H9 (cell line): ENCODE measurements at regions not wholly inside any gene's neighbourhood (a gene's known extent, or its start where the extent isn't known, plus 50 kb on each side); places are given as distances from the start of the nearest gene placed in this dataset.

Experiments used
- DNase-seq: peaks from one replicate; pipeline ENCODE4 v3.0.0-alpha.2; 2017
- H2AFZ ChIP-seq: one replicate; pipeline ENCODE4 v1.6.1; 2013; ENCODE audit warnings: mild to moderate bottlenecking, low read length, control low read depth, moderate library complexity
- H2AK5ac ChIP-seq: 2 replicates; pipeline ENCODE4 v1.6.1; 2013; ENCODE audit warnings: low read length, control low read depth, mixed read lengths; ENCODE audit not compliant: insufficient read length
- H2BK120ac ChIP-seq: one replicate; pipeline ENCODE4 v1.6.1; 2013; ENCODE audit warnings: low read depth, mild to moderate bottlenecking, low read length, control low read depth, inconsistent platforms; ENCODE audit not compliant: poor library complexity, severe bottlenecking
- H2BK12ac ChIP-seq: 2 replicates; pipeline ENCODE4 v1.6.1; 2013; ENCODE audit warnings: low read length, control low read depth, mixed read lengths, low read depth; ENCODE audit not compliant: insufficient read length
- H2BK15ac ChIP-seq: 2 replicates; pipeline ENCODE4 v1.6.1; 2013; ENCODE audit warnings: low read depth, low read length, control low read depth
- H2BK20ac ChIP-seq: one replicate; pipeline ENCODE4 v1.6.1; 2013; ENCODE audit warnings: low read depth, mild to moderate bottlenecking, low read length, control low read depth, inconsistent platforms; ENCODE audit not compliant: poor library complexity, severe bottlenecking
- H2BK5ac ChIP-seq: 2 replicates; pipeline ENCODE4 v1.6.1; 2013; ENCODE audit warnings: low read length, control low read depth, mixed read lengths; ENCODE audit not compliant: insufficient read length
- H3K14ac ChIP-seq: 2 replicates; pipeline ENCODE4 v1.6.1; 2013; ENCODE audit warnings: low read length, control low read depth; ENCODE audit not compliant: insufficient read depth
- H3K18ac ChIP-seq: 2 replicates; pipeline ENCODE4 v1.6.1; 2013; ENCODE audit warnings: low read depth, mild to moderate bottlenecking, mixed read lengths, low read length, control low read depth; ENCODE audit not compliant: insufficient read length
- H3K23ac ChIP-seq: 2 replicates; pipeline ENCODE4 v1.6.1; 2013; ENCODE audit warnings: low read length, control low read depth, mixed read lengths, low read depth; ENCODE audit not compliant: insufficient read length
- H3K23me2 ChIP-seq: 2 replicates; pipeline ENCODE4 v1.6.1; 2013; ENCODE audit warnings: low read depth, mild to moderate bottlenecking, mixed read lengths, low read length, control low read depth; ENCODE audit not compliant: insufficient read length, poor library complexity, severe bottlenecking
- H3K27ac ChIP-seq: 2 replicates; pipeline ENCODE4 v1.5.1; 2013; ENCODE audit warnings: low read length, control low read depth, mixed read lengths, low read depth; ENCODE audit not compliant: insufficient read length
- H3K27me3 ChIP-seq: 2 replicates; pipeline ENCODE4 v1.6.1; 2013; ENCODE audit warnings: low read length, control low read depth, inconsistent platforms; ENCODE audit not compliant: insufficient read depth
- H3K4ac ChIP-seq: 2 replicates; pipeline ENCODE4 v1.6.1; 2013; ENCODE audit warnings: low read depth, mild to moderate bottlenecking, control low read depth, inconsistent platforms, low read length, moderate library complexity
- H3K4me1 ChIP-seq: 2 replicates; pipeline ENCODE4 v1.6.1; 2013; ENCODE audit warnings: low read length, control low read depth, inconsistent platforms; ENCODE audit not compliant: insufficient read depth
- H3K4me2 ChIP-seq: 2 replicates; pipeline ENCODE4 v1.6.1; 2013; ENCODE audit warnings: low read length, control low read depth, mixed read lengths; ENCODE audit not compliant: insufficient read length, insufficient read depth
- H3K56ac ChIP-seq: 2 replicates; pipeline ENCODE4 v1.6.1; 2013; ENCODE audit warnings: low read depth, mild to moderate bottlenecking, mixed read lengths, low read length, control low read depth; ENCODE audit not compliant: insufficient read length
- H3K79me1 ChIP-seq: 2 replicates; pipeline ENCODE4 v1.6.1; 2013; ENCODE audit warnings: low read depth, mild to moderate bottlenecking, moderate library complexity, low read length, control low read depth, inconsistent platforms; ENCODE audit not compliant: insufficient read depth, poor library complexity, severe bottlenecking
- H3K79me2 ChIP-seq: 2 replicates; pipeline ENCODE4 v1.6.1; 2013; ENCODE audit warnings: low read length, control low read depth, inconsistent platforms; ENCODE audit not compliant: insufficient read depth
- H3K9ac ChIP-seq: 2 replicates; pipeline ENCODE4 v1.6.1; 2013; ENCODE audit warnings: low read length, control low read depth, mixed read lengths; ENCODE audit not compliant: insufficient read length; ENCODE audit errors: extremely low read depth
- H3K9me3 ChIP-seq: one replicate; pipeline ENCODE4 v1.6.1; 2013; ENCODE audit warnings: low read depth, low read length, inconsistent platforms; ENCODE audit not compliant: control insufficient read depth
- H3T11ph ChIP-seq: one replicate; pipeline ENCODE4 v1.6.1; 2013; ENCODE audit warnings: mild to moderate bottlenecking, low read length, control low read depth, inconsistent platforms
- H4K20me1 ChIP-seq: one replicate; pipeline ENCODE4 v1.6.1; 2013; ENCODE audit not compliant: control insufficient read depth, insufficient read length, insufficient read depth
- H4K5ac ChIP-seq: 2 replicates; pipeline ENCODE4 v1.6.1; 2013; ENCODE audit warnings: low read depth, mild to moderate bottlenecking, mixed read lengths, low read length, control low read depth; ENCODE audit not compliant: insufficient read length
- H4K8ac ChIP-seq: replicated peaks from 2 replicates; pipeline ENCODE4 v1.6.1; 2013; ENCODE audit warnings: low read length, control low read depth, mixed read lengths, low read depth; ENCODE audit not compliant: insufficient read length
- H4K91ac ChIP-seq: 2 replicates; pipeline ENCODE4 v1.6.1; 2013; ENCODE audit warnings: low read depth, mild to moderate bottlenecking, moderate library complexity, mixed read lengths, low read length, control low read depth; ENCODE audit not compliant: insufficient read length
- H3K27ac Mint-ChIP-seq, 3 experiments: 2 replicates in 2 of 3; 3 replicates in 1 of 3; pipeline ENCODE4 v1.8.0; 2020 to 2021; ENCODE audit warnings: mixed read lengths in 3 of 3, mild to moderate bottlenecking in 1 of 3, moderate library complexity in 1 of 3
- H3K27me3 Mint-ChIP-seq: 2 replicates; pipeline ENCODE4 v1.8.0; 2021; ENCODE audit warnings: low read depth, mild to moderate bottlenecking, moderate library complexity, mixed read lengths
- H3K36me3 Mint-ChIP-seq, 3 experiments: 2 replicates in 2 of 3; 3 replicates in 1 of 3; pipeline ENCODE4 v1.8.0; 2020 to 2021; ENCODE audit warnings: low read depth in 3 of 3, mixed read lengths in 3 of 3; ENCODE audit not compliant: insufficient read depth in 1 of 3
- H3K4me1 Mint-ChIP-seq, 2 experiments: 2 replicates each; pipeline ENCODE4 v1.8.0; 2020; ENCODE audit warnings: mixed read lengths in 2 of 2
- H3K4me3 Mint-ChIP-seq, 2 experiments: 2 replicates in 1 of 2; 3 replicates in 1 of 2; pipeline ENCODE4 v1.8.0; 2020 to 2021; ENCODE audit warnings: mild to moderate bottlenecking in 2 of 2, mixed read lengths in 2 of 2, moderate library complexity in 1 of 2
- H3K9me3 Mint-ChIP-seq, 2 experiments: 2 replicates in 1 of 2; 3 replicates in 1 of 2; pipeline ENCODE4 v1.8.0; 2020; ENCODE audit warnings: mild to moderate bottlenecking in 2 of 2, mixed read lengths in 2 of 2, moderate library complexity in 1 of 2
- CTCF ChIP-seq: fragments of 200-600 bp; sonication (generic); conservative IDR thresholded peaks from 3 replicates; pipeline ENCODE4 v1.8.0; 2021; ENCODE audit warnings: antibody characterized with exemption, mild to moderate bottlenecking
- WGBS: extraction: QIAGEN DNeasy Blood & Tissue Kit; methylation state at CpG from one replicate; pipeline ENCODE4 v1.1.7; 2013; ENCODE audit warnings: missing lambda C conversion rate, low lambda C conversion rate, mixed read lengths; ENCODE audit not compliant: insufficient read length; ENCODE audit errors: extremely low coverage; 5-methylcytosine and 5-hydroxymethylcytosine counted together

GRCh38 chr15:87591042-87591441 lies 665.5 kb downstream of the NTRK3 start:
- Histone ChIP-seq H3K23ac (no peak overlapping the region), H3K56ac (no peak overlapping the region), H3K18ac (no peak overlapping the region), H4K91ac (no peak overlapping the region), H4K5ac (no peak overlapping the region), H3K27me3 (no peaks in the 10 kb centered on the region), H2AK5ac (no peak overlapping the region), H3K79me2 (no peaks in the 10 kb centered on the region), H3K14ac (no peak overlapping the region), H4K20me1 (no peaks in the 10 kb centered on the region), H3K23me2 (no peaks in the 10 kb centered on the region), H2BK20ac (no peak overlapping the region), H4K8ac (no peak overlapping the region), H2BK12ac (no peak overlapping the region), H3K27ac (no peak overlapping the region), H2BK5ac (no peak overlapping the region), H3K4me1 (no peaks in the 10 kb centered on the region), H3K4ac (no peak overlapping the region), H2BK120ac (no peak overlapping the region), H3K4me2 (no peak overlapping the region), H2BK15ac (no peak overlapping the region), H3K79me1 (no peaks in the 10 kb centered on the region), H3K9me3 (no peaks in the 10 kb centered on the region), H3K9ac (no peak overlapping the region), H3T11ph (no peak overlapping the region), H2AFZ (no peak overlapping the region)
- Mint-ChIP-seq H3K27ac (peak overlapping the region in 1 of 3 experiments; percentile 36; a peak in 1 of 7 replicates), H3K27me3 (peaks cover 2% of the 10 kb centered on the region; the same call in 1 of the 2 replicates), H3K4me3 (no peak overlapping the region), H3K9me3 (peaks cover 0 to 3% of the 10 kb centered on the region in 2 experiments; a peak in 2 of 5 replicates), H3K36me3 (no peaks in the 10 kb centered on the region; a peak in 2 of 7 replicates), H3K4me1 (peaks cover 3 to 6% of the 10 kb centered on the region in 2 experiments)
- TF ChIP-seq CTCF: no peak
- no peak for DNase-seq
- no CpG with 5 or more reads among the region's 1 CpG for WGBS
